GM18505 (cell line): ENCODE measurements at regions not wholly inside any gene's neighbourhood (a gene's known extent, or its start where the extent isn't known, plus 50 kb on each side); places are given as distances from the start of the nearest gene placed in this dataset.
"Not testable (repeated sequence)": the region's sequence is repeated elsewhere in the genome, so short reads cannot be mapped to it uniquely, and the experiment has no call there.

ENCODE experiments used
- ATAC-seq: cut with Tn5 transposase; IDR thresholded peaks from one replicate; pipeline ENCODE4 v1.9.1; 2021; ENCODE audit not compliant: unreplicated experiment
- POLR2A ChIP-seq: IDR thresholded peaks from 4 replicates; pipeline ENCODE4 v1.6.1; 2011; ENCODE audit warnings: borderline replicate concordance; ENCODE audit not compliant: insufficient read depth, insufficient read length; ENCODE audit errors: extremely low read depth

DNA sequence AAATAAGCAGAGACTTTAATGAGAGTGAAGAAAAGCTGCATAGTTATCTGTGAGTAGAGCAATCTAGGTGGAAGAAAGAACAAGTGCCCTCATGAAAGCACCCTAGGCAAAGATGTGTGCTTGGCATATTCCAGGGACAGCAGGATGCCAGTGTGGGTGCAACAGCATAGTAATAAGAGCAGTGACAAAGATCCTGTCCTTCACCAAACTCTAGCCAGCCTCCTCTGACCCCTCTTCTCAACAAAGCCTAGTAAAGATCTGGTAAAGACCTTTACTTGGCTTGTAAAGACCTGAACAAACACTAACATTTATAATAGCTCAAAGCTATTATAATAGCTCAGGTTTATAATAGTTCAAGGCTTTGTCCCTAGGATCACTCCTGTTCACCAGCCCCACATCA lies 735.4 kb downstream of the PCDH7 start:
- TF ChIP-seq POLR2A = no peak
- no peak for ATAC-seq

DNA sequence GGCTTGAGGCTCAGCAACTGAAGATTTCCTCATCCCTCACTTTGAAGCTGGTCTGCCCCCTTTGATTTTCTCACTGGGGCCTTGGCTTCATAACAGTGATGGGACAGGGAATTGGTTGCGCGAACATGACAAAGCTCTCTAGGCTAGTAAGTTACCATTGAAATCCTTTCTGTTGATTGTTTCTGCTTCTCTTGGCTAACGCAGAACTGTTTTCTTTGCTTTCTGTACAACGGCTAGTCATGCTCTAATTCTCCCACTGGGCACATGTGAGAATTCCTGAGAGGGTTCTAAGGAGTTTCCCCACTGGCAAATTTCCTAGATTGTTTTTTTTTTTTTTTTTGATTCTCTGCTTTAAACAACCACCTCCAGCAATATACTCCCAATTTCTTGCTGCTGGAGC lies 738.6 kb downstream of the PCDH7 start:
- no peak for TF ChIP-seq POLR2A
- ATAC-seq = no peak

DNA sequence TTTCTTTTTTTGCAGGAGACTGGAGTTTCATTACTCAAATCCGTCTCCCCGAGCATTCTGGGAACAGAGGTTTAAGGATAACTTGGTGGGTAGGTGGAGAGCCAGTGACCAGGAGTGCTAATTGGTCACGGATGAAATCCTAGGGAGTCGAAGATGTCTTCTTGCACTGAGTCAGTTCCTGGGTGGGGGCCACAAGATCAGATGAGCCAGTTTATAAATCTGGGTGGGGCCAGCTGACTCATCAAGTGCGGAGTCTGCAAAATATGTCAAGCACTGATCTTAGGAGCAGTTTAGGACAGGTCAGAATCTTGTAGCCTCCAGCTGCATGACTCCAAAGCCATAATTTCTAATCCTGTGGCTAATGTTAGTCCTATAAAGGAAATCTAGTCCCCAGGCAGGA lies 741.3 kb downstream of the PCDH7 start:
- no peak for TF ChIP-seq POLR2A
- ATAC-seq = no peak

DNA sequence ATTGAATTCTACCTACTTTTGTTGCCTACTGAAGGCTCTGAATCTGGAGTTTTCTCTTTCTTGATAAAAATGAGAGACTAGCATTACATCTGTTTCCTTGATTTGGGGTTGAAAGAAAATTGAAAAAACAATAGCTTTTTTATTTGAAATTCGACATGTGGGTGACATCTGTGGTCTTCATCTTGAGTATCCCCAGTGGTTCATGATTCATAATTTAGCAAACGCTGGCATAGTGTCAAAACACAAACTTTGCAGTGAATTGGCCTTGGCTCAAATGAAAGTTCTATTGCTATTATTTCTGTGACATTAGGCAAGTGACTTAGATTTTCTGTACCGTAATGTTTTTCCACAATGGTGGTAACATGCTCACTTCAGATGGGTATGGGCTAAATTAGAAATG lies 747.6 kb downstream of the PCDH7 start:
- no peak for ATAC-seq
- no peak for TF ChIP-seq POLR2A

DNA sequence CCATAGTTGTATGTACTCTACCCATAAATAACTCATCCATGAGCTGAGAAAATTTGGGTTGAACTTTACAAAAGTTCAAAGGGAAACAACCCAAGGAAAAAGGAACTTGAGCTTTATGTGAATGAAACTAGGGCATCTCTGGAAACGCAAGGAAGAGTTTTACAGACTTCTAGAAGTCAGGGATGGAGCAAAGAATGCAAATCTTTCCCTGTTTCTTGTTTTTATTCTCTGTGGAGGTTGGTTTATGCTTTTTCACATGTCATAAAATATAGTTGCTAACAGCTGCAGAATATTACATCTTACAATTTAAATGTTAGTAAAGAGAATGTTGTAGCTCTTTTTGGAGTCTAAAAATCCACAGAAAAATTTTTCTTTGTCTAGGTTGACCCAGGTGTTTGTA lies 754.1 kb downstream of the PCDH7 start:
- no peak for ATAC-seq
- TF ChIP-seq POLR2A = no peak

DNA sequence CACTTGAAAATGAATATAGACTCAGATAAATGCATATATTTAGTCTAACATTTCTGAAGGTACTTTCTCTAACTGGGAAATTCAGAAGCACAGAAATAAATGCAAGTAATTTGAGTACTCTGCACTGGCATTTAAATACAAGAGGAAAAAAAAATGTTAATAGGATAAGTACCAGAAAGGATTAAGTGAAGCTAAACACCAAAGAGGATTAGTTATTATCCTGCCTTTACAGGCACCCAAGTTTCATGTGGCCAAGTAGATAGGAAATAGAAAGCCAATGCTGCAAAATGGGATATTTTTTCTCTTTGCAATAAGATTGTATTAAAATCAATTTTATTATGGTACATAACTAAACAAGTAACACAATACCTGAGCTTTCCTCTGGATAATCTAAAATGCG lies 762.5 kb downstream of the PCDH7 start:
- ATAC-seq = no peak

DNA sequence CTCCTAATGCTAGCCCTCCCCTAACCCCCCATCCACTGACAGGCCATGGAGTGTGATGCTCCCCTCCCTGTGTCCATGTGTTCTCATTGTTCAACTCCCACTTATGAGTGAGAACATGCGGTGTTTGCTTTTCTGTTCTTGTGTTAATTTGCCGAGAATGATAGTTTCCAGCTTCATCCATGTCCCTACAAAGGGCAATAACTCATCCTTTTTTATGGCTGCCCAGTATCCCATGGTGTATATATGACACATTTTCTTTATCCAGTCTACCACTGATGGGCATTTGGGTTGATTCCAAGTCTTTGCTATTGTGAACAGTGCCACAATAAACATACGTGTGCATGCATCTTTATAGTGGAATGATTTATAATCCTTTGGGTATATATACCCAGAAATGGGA lies 779.0 kb downstream of the PCDH7 start:
- ATAC-seq = not testable (repeated sequence)

More for the DNA sequence above, 762.5 kb downstream of the PCDH7 start:
- TF ChIP-seq POLR2A = no peak

DNA sequence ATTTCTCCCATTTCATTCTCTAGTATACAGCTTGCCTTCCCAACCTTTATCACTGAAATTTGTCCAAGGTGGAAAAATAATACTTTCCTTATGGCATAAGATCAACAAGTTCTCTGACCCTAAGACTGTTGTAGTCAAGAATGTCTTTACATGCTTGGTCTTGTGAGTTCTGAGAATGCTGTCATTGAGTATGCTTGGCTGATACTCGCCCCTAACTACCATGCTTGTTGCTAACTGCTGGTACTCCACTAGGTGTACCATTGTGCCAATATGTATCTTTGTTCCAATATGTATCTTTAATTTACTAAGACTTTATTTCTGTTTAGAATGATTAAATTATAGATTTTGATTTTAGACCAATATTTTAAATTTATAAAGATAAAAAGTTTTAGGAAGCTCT lies 796.4 kb downstream of the PCDH7 start:
- no peak for TF ChIP-seq POLR2A
- no peak for ATAC-seq

DNA sequence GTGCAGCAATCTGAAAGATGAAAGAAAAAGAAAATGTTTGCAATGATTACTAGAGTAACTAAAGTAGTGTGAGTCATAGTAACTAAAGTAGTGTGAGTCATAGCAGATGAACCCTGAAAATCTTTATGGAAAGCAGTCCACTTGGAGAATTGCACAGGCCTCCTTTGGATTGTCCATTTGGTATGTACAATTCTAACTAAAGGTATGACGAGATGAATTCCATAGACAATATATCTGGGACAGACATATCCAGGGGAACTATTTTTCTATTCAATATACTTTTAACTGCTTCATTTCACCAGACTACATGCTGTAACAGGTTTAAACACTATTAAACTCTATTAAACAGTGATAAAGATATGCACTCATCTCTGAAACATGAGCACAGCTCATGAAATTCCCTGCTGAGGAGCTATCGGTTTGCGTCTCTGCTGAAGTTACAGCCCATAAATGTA lies 798.7 kb downstream of the PCDH7 start:
- no peak for TF ChIP-seq POLR2A
- ATAC-seq = no peak

DNA sequence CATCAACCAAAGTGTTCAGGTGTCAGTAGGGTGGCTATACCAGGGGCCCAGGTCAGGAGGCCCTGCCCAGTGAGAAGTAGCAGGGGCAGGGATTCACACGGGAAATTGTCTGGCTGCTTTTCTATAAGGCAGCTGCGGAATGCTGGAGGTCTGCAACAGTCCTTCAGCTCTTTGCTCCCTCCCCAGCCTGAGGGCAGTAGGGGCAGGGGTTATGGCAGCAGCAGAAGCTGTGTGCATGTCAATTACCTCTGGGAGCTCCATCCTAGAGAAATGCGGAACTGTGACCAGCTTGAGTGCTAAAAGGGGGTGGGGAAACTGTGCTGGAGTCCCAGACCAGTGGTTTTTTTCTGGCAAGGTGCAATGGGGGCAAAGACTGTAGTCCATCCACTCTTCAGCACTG lies 810.4 kb downstream of the PCDH7 start:
- ATAC-seq = no peak
- no peak for TF ChIP-seq POLR2A

DNA sequence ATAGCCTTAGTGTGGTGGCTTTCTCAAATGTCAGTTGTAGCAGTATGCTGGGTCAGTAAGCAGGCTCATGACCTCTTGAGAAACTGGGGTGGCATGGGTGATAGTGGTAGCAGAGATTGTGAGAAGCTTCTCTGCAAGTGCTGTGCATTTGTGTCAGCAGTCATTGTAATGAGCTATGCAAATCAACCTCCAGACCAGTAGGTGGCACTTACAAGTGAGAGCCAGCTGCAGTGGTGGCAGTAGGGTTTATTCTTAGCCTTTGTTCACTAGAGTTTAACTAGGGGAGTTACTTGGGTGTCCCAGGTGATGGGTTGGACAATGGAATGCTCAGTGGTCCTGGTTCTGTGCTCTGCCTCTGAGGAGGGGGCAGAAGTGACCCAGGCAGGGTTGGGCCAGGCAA lies 818.7 kb downstream of the PCDH7 start:
- no peak for ATAC-seq

DNA sequence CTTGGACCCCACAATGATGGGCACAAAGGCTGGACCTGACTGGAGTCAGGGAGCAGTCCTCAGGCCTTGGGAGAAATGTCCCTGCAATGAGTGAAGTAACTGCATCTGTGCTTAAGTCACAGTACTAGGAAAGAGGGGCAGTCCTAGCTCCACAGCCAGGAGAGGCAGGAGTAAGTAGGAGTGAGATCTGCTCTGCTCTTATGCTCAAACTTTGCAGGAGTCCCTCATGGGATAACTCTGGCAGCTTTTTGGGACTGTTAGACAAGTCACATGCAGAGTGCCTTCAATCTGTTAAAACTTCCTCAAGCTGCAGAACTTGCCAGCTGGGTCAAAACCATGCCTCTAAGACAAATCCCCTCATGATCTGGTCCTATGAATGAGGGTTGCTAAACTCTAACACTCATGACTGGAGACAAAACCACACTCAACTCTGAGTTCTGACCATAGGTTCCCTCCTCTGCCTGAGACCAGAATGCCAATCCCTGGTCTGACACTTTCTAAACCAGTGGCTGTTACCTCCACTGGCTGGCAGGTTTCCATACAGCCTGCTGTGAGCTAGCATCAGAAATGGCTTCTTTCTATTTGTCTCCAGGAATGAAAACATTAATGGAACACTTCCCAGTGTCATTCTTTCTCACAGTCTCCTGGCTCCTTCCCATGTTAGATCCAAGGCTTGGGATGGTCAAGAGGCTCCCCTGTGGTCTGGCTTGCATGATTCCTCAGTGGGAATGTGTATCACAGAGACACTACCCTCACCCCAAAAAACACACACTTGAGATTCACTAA lies 819.3 kb downstream of the PCDH7 start:
- ATAC-seq = no peak
- TF ChIP-seq POLR2A = no peak

More for the DNA sequence above, 818.7 kb downstream of the PCDH7 start:
- no peak for TF ChIP-seq POLR2A

DNA sequence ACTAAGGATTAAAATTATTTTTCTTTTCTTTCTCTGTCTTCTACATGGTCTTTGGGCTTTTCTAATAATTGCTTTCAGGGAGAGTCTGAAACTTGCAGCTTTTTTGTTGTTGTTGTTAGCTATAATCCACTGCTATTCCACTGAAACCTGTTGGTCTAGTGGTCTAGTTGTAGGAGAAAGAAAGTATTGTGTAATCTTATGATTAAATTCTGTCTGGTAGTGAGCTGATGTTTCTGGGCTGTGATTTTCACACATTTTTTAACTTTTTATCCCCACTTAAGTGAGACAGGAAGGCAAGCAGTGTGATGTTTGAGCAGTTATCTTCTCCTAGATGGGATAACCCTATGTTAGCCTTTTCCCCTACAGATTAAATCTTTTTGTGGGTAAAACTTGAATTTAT lies 825.2 kb downstream of the PCDH7 start:
- ATAC-seq = no peak

DNA sequence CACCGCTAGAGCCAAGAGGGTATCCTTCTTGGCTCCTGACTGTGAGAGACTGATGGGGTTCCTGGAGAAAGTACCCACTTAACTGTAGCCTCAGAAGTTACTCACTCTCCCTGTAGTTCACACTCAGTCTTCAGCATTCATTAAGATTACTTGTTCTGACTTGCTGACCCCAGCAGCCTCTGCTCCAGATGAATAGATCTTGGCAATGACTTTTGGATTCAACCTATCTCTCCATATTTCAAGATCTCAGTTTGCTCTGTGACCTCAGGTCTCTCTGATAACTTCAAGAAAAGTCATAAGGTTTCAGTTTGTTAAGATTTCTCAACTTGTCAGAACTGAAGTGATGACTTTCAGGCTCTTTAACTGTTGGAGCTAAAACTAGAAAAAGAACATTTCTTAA lies 825.6 kb downstream of the PCDH7 start:
- no peak for ATAC-seq
- TF ChIP-seq POLR2A = no peak

More for the DNA sequence above, 825.2 kb downstream of the PCDH7 start:
- no peak for TF ChIP-seq POLR2A

DNA sequence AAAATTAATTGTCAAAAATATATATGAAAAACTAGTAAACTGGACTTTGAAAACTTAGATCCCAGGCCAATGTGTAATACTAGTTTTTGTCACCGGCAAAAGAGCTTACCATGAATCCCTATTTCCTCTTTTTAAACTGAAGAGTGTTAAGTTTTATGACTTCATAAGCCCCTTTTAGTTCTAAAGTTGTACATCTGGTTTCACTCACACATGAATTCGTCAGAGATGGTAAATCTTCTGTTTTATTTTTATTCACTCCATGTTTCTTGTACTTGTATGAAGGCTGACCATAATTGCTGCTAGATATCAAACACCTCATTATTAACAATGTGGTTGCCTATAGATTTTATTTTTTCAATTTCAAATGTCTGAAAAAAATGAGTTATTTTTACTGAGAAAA lies 827.9 kb downstream of the PCDH7 start:
- no peak for TF ChIP-seq POLR2A
- no peak for ATAC-seq

DNA sequence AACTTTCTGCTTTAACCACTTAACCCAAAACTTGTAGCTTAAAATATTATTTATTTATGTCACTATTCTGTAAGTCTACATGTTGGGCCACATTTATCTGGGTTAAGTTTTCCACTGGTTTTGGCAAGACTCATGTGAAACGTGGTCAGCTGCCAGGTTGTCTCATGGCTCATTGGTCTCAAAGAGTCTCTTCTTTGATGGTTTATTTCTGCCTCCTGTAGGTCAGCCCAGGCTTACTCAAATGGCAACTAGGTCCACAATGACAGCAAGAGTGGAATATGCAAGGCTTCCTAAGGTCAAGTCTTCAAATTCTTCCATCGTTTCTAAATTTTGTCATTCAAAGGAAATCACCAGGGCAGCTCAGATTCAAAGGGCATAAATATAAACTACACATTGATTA lies 828.7 kb downstream of the PCDH7 start:
- no peak for TF ChIP-seq POLR2A
- no peak for ATAC-seq

DNA sequence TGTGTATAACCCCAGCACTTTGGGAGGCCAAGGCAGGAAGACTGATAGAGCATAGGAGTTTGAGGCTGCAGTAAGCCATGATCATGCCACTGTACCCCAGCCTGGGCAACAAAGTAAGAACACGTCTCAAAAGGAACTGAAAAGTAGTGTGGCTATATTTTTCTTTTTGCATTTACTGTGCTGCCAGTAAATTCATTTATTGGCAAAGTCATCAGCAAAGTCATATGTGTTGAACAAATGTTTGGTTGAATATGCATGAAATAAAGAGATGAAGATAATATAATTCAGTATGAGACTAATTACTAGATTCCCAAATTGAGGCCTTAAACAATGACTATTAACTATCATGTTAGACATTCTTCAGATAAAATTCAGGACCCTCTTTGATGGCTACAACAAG lies 829.1 kb downstream of the PCDH7 start:
- no peak for TF ChIP-seq POLR2A
- no peak for ATAC-seq
